Ascending aorta (tissue), 2 donors: ENCODE measurements at regions not wholly inside any gene's neighbourhood (a gene's known extent, or its start where the extent isn't known, plus 50 kb on each side); places are given as distances from the start of the nearest gene placed in this dataset.

Source experiments
- DNase-seq, 2 donors: peaks; one replicate each; pipeline ENCODE4 v3.0.0-alpha.2; 2019; ENCODE audit warnings: low spot score in 2 of 2
- H3K27ac ChIP-seq, 2 donors: fragments of 200-600 bp; sonication (generic); one replicate each; pipeline ENCODE4 v1.5.1; 2016 to 2017; ENCODE audit warnings: mild to moderate bottlenecking in 1 of 2
- H3K27me3 ChIP-seq: fragments of 200-600 bp; sonication (generic); one replicate; pipeline ENCODE4 v1.5.1; 2017
- H3K36me3 ChIP-seq, 2 donors: fragments of 200-600 bp; sonication (generic); one replicate each; pipeline ENCODE4 v1.5.1; 2016
- H3K4me1 ChIP-seq, 2 donors: fragments of 200-600 bp; sonication (generic); one replicate each; pipeline ENCODE4 v1.5.1; 2016 to 2017; ENCODE audit warnings: mild to moderate bottlenecking in 1 of 2
- H3K4me3 ChIP-seq, 2 donors: fragments of 200-600 bp; sonication (generic); one replicate each; pipeline ENCODE4 v1.5.1; 2016 to 2017; ENCODE audit warnings: mild to moderate bottlenecking in 1 of 2
- H3K9me3 ChIP-seq, 2 donors: fragments of 200-600 bp; sonication (generic); one replicate each; pipeline ENCODE4 v1.5.1; 2016
- CTCF ChIP-seq, 3 experiments: fragments of 200-600 bp in 2 of 3; fragments of 450-650 bp in 1 of 3; sonication (generic) in 2 of 3; IDR thresholded peaks; one replicate each; pipeline ENCODE4 v1.5.1; 2016 to 2019; ENCODE audit warnings: antibody characterized with exemption in 3 of 3, mild to moderate bottlenecking in 1 of 3, moderate library complexity in 1 of 3
- intact Hi-C: fragments of 100-400 bp; cut with DNase I; formaldehyde crosslinking; loops from one replicate; pipeline ENCODE4 v1.15.1; 2023

DNA sequence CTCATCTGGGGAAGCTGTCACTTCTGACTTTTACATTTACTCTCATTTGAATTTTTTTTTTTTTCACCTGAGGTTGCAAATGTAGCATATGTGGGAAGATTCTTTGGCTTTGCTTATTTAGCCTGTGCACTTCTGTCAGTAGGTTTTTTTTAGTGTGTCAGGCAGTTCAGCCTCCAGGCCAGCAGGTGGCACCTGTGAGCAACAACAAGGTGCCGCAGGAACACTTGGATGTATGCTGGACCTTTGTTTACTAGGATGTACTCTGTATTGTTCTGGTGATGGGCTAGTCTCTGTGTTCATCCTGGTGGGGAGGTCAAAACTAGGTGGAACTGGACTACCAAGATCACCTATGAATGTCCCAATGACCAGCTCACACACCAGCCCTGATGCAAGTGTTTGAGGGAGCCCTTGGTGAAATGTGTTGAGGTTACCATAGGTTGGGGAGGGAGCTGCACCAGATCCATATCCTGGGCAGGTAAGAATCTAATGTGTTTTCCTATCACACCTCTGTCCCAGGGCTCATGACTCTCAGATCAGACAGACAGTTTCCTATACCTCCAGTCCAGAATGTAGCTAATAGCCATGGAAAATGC lies 618.2 kb downstream of the BRINP3 start:
- TF ChIP-seq CTCF (IDR thresholded peaks at IDR 0.05): no peak
- DNase-seq: no peak
- Histone ChIP-seq H3K36me3 (no peaks in the 10 kb centered on the region), H3K27ac (no peak overlapping the region), H3K9me3 (peaks cover 0 to 5% of the 10 kb centered on the region in 2 donors), H3K27me3 (no peaks in the 10 kb centered on the region), H3K4me3 (no peak overlapping the region), H3K4me1 (no peaks in the 10 kb centered on the region)
- intact Hi-C loops: no loop called here

- Histone ChIP-seq H3K36me3 (no peaks in the 10 kb centered on the region), H3K27ac (no peak overlapping the region), H3K9me3 (no peaks in the 10 kb centered on the region), H3K4me1 (no peaks in the 10 kb centered on the region), H3K4me3 (no peak overlapping the region), H3K27me3 (no peaks in the 10 kb centered on the region)
- intact Hi-C loops: no loop called here
- TF ChIP-seq CTCF (IDR thresholded peaks at IDR 0.05): no peak
- DNase-seq: no peak
These were observed 611.1 kb downstream of the BRINP3 start for GRCh38 chr1:189866606-189867005.

DNA sequence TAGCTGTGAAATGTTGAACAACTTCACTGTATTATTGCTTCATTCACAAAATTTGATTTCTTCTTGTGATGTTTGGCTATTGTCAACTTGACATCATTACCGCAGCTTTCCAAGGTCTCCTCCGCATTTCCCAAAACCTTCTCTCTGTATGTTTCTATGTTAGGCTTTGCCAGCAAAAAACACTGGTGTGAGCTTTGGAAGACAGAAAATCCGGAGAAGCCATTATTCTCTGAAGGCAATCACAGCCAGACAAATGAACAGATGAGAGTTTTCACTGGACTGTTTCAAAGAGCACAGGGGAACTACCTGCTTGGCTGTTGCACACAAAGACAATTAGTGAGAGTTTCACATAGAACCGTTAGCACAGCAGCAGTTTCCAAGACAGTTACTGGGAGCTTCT lies 609.6 kb downstream of the BRINP3 start:
- intact Hi-C loops: no loop called here
- Histone ChIP-seq H3K36me3 (no peaks in the 10 kb centered on the region), H3K27me3 (no peaks in the 10 kb centered on the region), H3K4me1 (no peaks in the 10 kb centered on the region), H3K9me3 (no peaks in the 10 kb centered on the region), H3K4me3 (no peak overlapping the region), H3K27ac (no peak overlapping the region)
- DNase-seq: no peak
- no peak for TF ChIP-seq CTCF (IDR thresholded peaks at IDR 0.05)

DNA sequence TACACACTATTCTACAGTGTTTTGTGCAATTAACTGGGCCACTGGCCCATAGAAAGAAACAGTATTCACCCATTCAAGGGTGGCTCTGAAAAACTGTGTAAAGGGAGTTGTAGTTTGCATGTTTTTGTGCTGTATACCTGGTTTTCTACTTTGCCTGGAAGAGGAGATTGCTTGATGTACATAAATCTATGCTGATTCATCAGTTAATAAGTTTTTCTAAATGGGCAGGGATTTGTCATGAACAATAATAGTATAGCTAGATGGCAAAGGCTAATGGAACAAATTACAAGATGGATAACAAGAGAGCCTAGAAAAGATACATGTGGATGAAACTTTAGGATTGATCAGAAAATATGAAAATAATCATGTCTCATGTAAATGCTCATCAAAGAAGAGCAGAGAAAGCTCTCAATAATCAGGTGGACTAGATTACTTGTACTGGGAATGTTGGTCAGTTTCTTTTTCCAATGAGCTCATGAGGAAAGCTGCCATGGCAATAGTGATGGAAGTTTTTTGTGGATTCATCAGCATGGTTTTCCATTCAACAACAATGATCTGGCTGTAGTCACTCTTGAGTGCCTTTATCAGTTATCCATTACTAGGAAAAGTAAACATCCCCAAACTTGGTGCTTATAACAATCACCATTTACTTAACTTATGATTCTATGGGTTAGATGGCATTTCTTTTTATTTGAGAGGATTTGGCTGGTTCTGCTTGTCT lies 602.8 kb downstream of the BRINP3 start:
- H3K27me3 ChIP-seq: no peaks in the 10 kb centered on the region
- H3K4me1 ChIP-seq: no peaks in the 10 kb centered on the region
- no peaks in the 10 kb centered on the region for H3K36me3 ChIP-seq
- H3K9me3 ChIP-seq: no peaks in the 10 kb centered on the region
- no peak overlapping the region for H3K27ac ChIP-seq
- no peak for DNase-seq
- intact Hi-C loops: no loop called here
- H3K4me3 ChIP-seq: no peak overlapping the region
- TF ChIP-seq CTCF (IDR thresholded peaks at IDR 0.05): no peak

- no peak for DNase-seq
- Histone ChIP-seq H3K36me3 (no peaks in the 10 kb centered on the region), H3K27ac (no peak overlapping the region), H3K4me3 (no peak overlapping the region), H3K9me3 (no peaks in the 10 kb centered on the region), H3K27me3 (no peaks in the 10 kb centered on the region), H3K4me1 (no peaks in the 10 kb centered on the region)
- no peak for TF ChIP-seq CTCF (IDR thresholded peaks at IDR 0.05)
- intact Hi-C loops: no loop called here
These were observed 597.5 kb downstream of the BRINP3 start for GRCh38 chr1:189880135-189880534.
